Osteocyte (in vitro differentiated cells): ENCODE measurements at regions not wholly inside any gene's neighbourhood (a gene's known extent, or its start where the extent isn't known, plus 50 kb on each side); places are given as distances from the start of the nearest gene placed in this dataset.
"Not testable (repeated sequence)": the region's sequence is repeated elsewhere in the genome, so short reads cannot be mapped to it uniquely, and the experiment has no call there.

ENCODE experiments used
- DNase-seq: peaks from one replicate; pipeline ENCODE4 v3.0.0; 2021; ENCODE audit warnings: mixed read lengths; ENCODE audit not compliant: unreplicated experiment; ENCODE audit errors: extremely low spot score
- H3K27ac Mint-ChIP-seq: one replicate; pipeline ENCODE4 v1.8.0; 2021; ENCODE audit warnings: mild to moderate bottlenecking, mixed read lengths; ENCODE audit not compliant: unreplicated experiment
- H3K27me3 Mint-ChIP-seq: one replicate; pipeline ENCODE4 v1.8.0; 2021; ENCODE audit warnings: mixed read lengths; ENCODE audit not compliant: unreplicated experiment
- H3K36me3 Mint-ChIP-seq: one replicate; pipeline ENCODE4 v1.8.0; 2021; ENCODE audit warnings: mixed read lengths; ENCODE audit not compliant: unreplicated experiment
- H3K4me1 Mint-ChIP-seq: one replicate; pipeline ENCODE4 v1.8.0; 2021; ENCODE audit warnings: mixed read lengths; ENCODE audit not compliant: unreplicated experiment
- H3K4me3 Mint-ChIP-seq: one replicate; pipeline ENCODE4 v1.8.0; 2021; ENCODE audit warnings: mild to moderate bottlenecking, moderate library complexity, mixed read lengths; ENCODE audit not compliant: unreplicated experiment
- H3K9me3 Mint-ChIP-seq: one replicate; pipeline ENCODE4 v1.8.0; 2021; ENCODE audit warnings: mixed read lengths; ENCODE audit not compliant: unreplicated experiment
- CTCF ChIP-seq: fragments of 200-600 bp; sonication (generic); IDR thresholded peaks from 2 replicates; pipeline ENCODE4 v1.5.0; 2021; ENCODE audit warnings: antibody characterized with exemption, mild to moderate bottlenecking, moderate library complexity

- Mint-ChIP-seq H3K4me1 (peaks cover 12% of the 10 kb centered on the region), H3K4me3 (no peak overlapping the region), H3K27ac (no peak overlapping the region), H3K27me3 (peaks cover 3% of the 10 kb centered on the region), H3K36me3 (no peaks in the 10 kb centered on the region), H3K9me3 (no peaks in the 10 kb centered on the region)
- TF ChIP-seq CTCF, result no peak
- no peak for DNase-seq
These were observed 55.8 kb upstream of the PTCH1 start for GRCh38 chr9:95572381-95573151.

DNA sequence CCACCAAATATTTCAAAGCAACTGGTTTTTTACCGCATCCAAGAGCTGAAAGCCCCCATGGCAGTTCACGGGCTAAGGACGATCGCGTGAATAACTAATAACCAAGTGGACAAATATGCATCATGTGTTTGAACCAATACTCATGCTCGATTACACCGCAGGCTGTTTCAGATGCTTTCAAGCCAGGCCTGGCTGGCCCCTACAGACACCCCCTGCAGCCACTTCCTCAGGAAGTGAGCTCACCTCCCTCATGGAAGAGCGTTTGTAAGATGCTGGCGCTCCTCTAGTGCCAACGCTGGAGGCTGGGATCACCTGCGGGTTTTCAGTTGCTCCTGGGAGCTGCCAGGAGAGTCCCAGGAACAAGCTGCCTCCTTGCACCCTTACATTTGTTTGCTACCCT is 53.9 kb upstream of the PTCH1 start:
- DNase-seq, result no peak

DNA sequence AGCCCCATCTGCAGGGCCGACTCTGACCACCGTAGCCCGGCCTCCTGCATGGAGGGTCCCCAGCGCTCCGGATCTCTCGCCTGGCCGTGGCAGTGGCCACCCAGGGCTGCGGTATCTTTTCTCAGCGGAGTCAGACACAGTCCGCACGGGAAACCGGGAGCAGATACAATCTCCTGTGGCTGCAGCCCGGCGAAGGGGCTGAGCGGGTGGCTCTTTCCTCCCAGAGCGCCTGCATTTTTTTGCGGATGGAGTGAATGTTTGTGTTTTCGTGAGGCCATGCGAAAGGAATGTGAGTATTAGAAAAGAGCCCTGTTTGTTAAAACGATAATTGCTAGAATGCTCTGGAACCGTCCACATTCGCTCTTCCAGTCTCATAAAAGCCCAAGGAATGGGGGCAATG is 53.4 kb upstream of the PTCH1 start:
- peaks cover 3% of the 10 kb centered on the region for H3K27me3 Mint-ChIP-seq
- H3K27ac Mint-ChIP-seq, result peak overlapping the region; percentile 10
- H3K4me3 Mint-ChIP-seq, result peak overlapping the region; percentile 38
- H3K9me3 Mint-ChIP-seq, result no peaks in the 10 kb centered on the region
- no peak for TF ChIP-seq CTCF
- DNase-seq, result no peak
- no peaks in the 10 kb centered on the region for H3K36me3 Mint-ChIP-seq
- H3K4me1 Mint-ChIP-seq, result peaks cover 12% of the 10 kb centered on the region

More for the DNA sequence above, 53.9 kb upstream of the PTCH1 start:
- H3K9me3 Mint-ChIP-seq, result no peaks in the 10 kb centered on the region
- no peaks in the 10 kb centered on the region for H3K36me3 Mint-ChIP-seq
- H3K27me3 Mint-ChIP-seq, result peaks cover 3% of the 10 kb centered on the region
- no peak overlapping the region for H3K27ac Mint-ChIP-seq
- H3K4me3 Mint-ChIP-seq, result no peak overlapping the region
- no peak for TF ChIP-seq CTCF
- H3K4me1 Mint-ChIP-seq, result peaks cover 12% of the 10 kb centered on the region

- not testable (repeated sequence) for H3K27ac Mint-ChIP-seq, H3K4me3 Mint-ChIP-seq, H3K9me3 Mint-ChIP-seq, H3K36me3 Mint-ChIP-seq, DNase-seq
- Mint-ChIP-seq H3K4me1 (peaks cover 12% of the 10 kb centered on the region), H3K27me3 (peaks cover 11% of the 10 kb centered on the region)
These were observed 52.0 kb upstream of the PTCH1 start for GRCh38 chr9:95568735-95569134.
